Motor neuron (in vitro differentiated cells): ENCODE measurements at regions not wholly inside any gene's neighbourhood (a gene's known extent, or its start where the extent isn't known, plus 50 kb on each side); places are given as distances from the start of the nearest gene placed in this dataset.

Experiments used
- ATAC-seq, 8 experiments: fragments of 200-7000 bp; cut with Tn5 transposase; replicated peaks in 6 of 8; 2 replicates each; pipeline ENCODE4 v1.8.0; 2021; ENCODE audit warnings: mild to moderate bottlenecking in 8 of 8, moderate library complexity in 8 of 8
- H3K27ac ChIP-seq, 2 donors: fragments of 250-450 bp; sonication (Bioruptor Pico); 2 replicates each; pipeline ENCODE4 v1.9.0; 2021; ENCODE audit warnings: antibody characterized with exemption in 2 of 2, mild to moderate bottlenecking in 2 of 2, moderate library complexity in 1 of 2
- H3K4me1 ChIP-seq, 2 donors: fragments of 250-450 bp; sonication (Bioruptor Pico); replicated peaks in 1 of 2; 2 replicates each; pipeline ENCODE4 v1.6.1; 2021; ENCODE audit warnings: antibody characterized with exemption in 2 of 2, mild to moderate bottlenecking in 2 of 2, moderate library complexity in 1 of 2
- H3K4me3 ChIP-seq, 5 donors: fragments of 250-450 bp; sonication (Bioruptor Pico); 2 replicates each; pipeline ENCODE4 v1.9.0; 2021; ENCODE audit warnings: antibody characterized with exemption in 5 of 5, mild to moderate bottlenecking in 5 of 5, moderate library complexity in 4 of 5
- WGBS, 10 experiments: fragments of 450-650 bp; shearing (Covaris generic); methylation state at CpG; one replicate each; pipeline ENCODE4 v1.0.0; 2022; 5-methylcytosine and 5-hydroxymethylcytosine counted together
- in situ Hi-C, 9 experiments: fragments of 400-800 bp; cut with MboI; loops; one replicate each; pipeline ENCODE4 v1.15.0; 2021; ENCODE audit warnings: low sequenced_read_pairs in 9 of 9, low pct_unique_long_range_greater_than_20kb in 2 of 9; ENCODE audit not compliant: unreplicated experiment in 9 of 9

DNA sequence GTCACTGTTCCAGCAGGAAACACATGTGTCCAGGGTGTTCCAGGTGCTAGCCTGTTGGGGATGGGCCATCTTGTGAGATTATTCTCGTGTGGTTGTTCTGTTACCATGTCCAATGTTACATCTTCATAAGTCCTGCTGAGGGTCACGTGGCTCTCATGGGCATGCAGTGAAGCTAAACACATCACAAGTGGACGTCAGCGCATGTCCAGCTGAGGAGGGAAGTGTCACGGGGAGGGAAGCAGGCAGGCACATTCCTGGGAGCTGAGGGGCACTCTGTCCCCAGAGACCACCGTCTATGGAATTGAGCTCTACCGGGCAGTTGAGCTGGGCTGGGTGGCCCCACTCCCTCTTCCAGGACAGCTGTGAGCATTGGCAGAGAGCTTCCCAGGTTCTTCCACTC is 155.3 kb upstream of the TWIST2 start:
- in situ Hi-C loops = no loop called here
- no peak for ATAC-seq
- no peak overlapping the region for H3K4me3 ChIP-seq
- no peak overlapping the region for H3K27ac ChIP-seq
- 60 to 100% (median 83%) methylated on average over 1 to 3 of the region's 7 CpGs; no CpG with 5 or more reads in 5 of the 10 experiments for WGBS, 10 experiments
- H3K4me1 ChIP-seq = no peaks in the 10 kb centered on the region

DNA sequence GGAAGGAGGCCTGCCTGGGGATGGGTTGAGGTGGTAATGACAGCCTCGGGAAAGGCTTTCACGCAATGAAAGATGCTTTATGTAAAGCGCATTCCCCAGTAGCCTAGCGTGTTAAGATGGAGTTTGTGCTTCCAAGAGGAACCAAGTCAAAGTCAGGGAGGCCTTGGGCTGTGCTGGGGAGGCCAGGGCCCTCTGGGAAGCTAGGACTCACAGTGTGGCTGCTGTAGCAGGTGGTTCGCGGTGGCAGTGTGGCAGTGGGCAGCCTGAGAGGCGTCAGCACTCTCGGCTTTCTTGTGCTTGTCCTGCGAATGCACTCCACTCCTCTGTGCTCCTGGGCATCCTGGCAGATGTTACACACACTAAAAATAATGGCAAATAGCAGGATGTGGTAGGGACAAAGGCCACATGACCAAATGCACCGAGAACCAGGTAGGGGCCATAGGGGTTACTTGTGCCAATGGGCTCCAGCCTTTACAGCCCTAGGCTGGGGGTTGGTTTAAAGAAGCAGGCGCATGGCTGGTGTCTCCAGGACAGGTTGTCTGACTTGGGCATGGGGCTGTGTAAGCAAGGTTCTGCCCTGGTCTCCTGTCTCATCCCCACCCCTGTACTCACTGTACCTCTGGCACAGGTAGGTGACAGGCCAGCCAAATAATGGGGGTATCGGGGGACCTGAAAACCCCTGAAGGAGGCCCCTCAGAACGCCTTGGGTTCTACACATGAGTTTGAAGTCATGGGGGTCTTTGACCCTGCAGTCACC is 154.4 kb upstream of the TWIST2 start:
- WGBS, 10 experiments = 60 to 100% (median 90%) methylated on average over 1 to 5 of the region's 13 CpGs; no CpG with 5 or more reads in 2 of the 10 experiments
- ATAC-seq = no peak
- in situ Hi-C loops = no loop called here
- Histone ChIP-seq H3K27ac (no peak overlapping the region), H3K4me1 (no peaks in the 10 kb centered on the region), H3K4me3 (no peak overlapping the region)

DNA sequence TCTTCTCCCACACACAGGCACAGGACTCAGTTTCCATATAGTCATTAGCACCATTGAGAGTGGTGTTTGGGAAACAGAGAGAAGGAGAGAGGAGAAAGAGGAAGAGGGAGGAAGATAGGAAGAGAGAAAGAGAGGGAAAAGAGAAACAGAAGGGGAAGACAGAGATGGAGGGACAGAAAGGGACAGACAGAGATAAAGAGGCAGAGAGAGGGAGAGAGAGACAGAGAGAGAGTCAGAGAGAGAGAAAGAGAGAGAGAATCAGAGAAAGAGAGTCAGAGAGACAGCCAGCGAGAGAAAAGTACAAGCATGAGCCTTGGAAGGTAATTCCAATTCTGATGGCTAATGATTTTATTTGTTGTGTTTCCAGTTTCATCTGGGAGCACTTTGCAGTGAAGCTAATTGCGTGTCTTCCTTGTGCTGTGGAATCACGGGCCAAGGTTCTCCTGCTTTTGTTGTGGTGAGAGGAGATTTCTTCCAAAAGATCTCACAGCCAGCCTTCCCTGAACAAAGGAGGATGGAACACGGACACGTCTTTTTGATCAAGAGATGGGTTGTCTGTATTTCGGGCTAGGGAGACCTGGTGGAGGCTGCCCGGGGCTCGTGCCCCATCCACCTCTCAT is 153.6 kb upstream of the TWIST2 start:
- H3K4me3 ChIP-seq = no peak overlapping the region
- in situ Hi-C loops = no loop called here
- WGBS, 10 experiments = 70 to 97% (median 87%) methylated on average over 2 to 8 of the region's 8 CpGs; no CpG with 5 or more reads in 1 of the 10 experiments
- H3K27ac ChIP-seq = no peak overlapping the region
- no peak for ATAC-seq
- no peaks in the 10 kb centered on the region for H3K4me1 ChIP-seq

DNA sequence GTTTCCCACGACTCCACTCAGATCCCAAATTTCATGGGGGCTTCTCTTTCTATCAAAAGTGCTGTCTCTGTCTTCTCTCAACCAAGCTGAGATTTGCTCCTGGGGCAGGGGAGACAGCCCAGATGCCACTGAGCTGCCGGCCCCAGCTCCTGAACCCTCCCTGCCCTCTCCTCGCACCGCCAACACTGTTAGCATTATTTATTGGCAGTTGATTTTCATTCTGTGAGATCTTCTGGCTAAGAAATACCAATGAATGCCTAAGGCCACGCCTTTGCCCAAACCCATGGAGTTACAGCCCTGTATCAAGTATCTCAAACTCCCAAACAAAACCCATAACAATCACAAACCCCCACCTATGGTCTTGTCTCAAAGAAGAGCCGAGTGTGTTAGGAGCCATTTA is 153.0 kb upstream of the TWIST2 start:
- 8 to 94% (median 60%) methylated on average over 1 to 6 of the region's 6 CpGs; no CpG with 5 or more reads in 3 of the 10 experiments for WGBS, 10 experiments
- Histone ChIP-seq H3K4me3 (no peak overlapping the region), H3K4me1 (no peaks in the 10 kb centered on the region), H3K27ac (no peak overlapping the region)
- peak in 3 of 8 experiments; percentile 72 to 81 (median 79) for ATAC-seq
- in situ Hi-C loops = no loop called here

DNA sequence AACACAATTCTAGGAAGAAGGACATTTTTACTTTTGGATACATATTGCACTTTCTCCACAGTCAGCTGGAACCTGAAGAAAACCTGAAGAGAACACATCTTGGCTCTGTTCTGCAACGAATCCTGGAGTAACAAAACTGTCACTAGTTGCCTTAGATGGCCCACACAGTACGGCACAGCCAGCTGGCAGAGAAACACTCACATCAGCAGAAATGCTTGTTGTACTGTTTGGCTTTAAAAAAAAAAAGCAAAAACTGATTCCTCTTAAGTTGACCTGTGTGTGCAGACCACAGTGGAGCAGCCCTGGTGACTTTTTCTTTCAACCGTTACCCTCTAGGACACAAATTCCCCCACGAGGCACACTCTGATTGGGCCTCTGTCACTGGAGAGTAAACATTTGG is 152.3 kb upstream of the TWIST2 start:
- in situ Hi-C loops = no loop called here

DNA sequence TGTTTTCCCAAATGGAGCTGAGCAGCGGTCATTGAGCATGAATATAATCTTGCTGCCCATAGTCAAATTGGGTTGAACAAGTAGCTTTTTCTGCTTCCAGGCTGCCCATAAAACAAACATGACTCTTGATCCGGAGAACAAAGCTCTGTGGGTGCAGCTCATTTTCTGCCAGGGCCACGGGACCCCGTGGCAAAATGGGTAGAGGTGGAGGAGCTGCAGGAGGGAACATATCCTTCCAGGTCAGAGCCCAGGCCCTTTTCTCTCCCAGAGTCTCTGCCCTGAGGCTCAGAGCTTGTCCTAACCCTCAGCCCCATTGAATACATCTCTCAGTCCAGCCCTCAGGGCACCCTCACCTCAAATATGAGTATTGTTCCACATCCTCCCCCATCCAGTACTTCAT is 151.6 kb upstream of the TWIST2 start:
- WGBS, 10 experiments = 14 to 100% (median 76%) methylated on average over 1 to 3 of the region's 4 CpGs; no CpG with 5 or more reads in 5 of the 10 experiments
- Histone ChIP-seq H3K4me3 (no peak overlapping the region), H3K4me1 (no peaks in the 10 kb centered on the region), H3K27ac (no peak overlapping the region)
- in situ Hi-C loops = no loop called here
- no peak for ATAC-seq

More for the DNA sequence above, 152.3 kb upstream of the TWIST2 start:
- WGBS, 10 experiments = 7 to 75% (median 60%) methylated on average over 2 to 4 of the region's 4 CpGs; no CpG with 5 or more reads in 3 of the 10 experiments
- ATAC-seq = peak in 1 of 8 experiments; percentile 3
- Histone ChIP-seq H3K4me1 (no peaks in the 10 kb centered on the region), H3K27ac (no peak overlapping the region), H3K4me3 (no peak overlapping the region)

DNA sequence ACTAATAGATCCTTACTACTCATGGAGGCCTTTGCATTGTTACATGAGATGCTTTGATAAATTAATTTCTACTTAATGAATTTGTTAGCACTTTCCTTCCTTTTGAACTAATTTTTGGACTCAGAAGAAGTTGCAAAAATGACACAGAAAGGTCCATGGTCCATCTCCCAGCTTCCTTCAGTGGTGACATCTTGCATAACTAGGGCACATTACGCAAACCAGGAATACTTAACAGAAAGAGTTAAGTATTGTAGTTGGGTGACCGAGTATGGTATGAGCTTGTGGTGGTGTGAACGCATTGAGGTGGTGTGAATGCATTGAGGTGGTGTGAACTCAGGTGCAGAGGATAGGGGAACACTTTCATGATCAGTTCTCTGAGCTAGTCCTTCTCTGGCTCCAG is 151.1 kb upstream of the TWIST2 start:
- ATAC-seq = no peak
- WGBS, 10 experiments = 60 to 100% (median 95%) methylated on average over 1 to 3 of the region's 3 CpGs; no CpG with 5 or more reads in 2 of the 10 experiments
- H3K4me1 ChIP-seq = no peaks in the 10 kb centered on the region
- no peak overlapping the region for H3K4me3 ChIP-seq
- in situ Hi-C loops = no loop called here
- H3K27ac ChIP-seq = no peak overlapping the region

DNA sequence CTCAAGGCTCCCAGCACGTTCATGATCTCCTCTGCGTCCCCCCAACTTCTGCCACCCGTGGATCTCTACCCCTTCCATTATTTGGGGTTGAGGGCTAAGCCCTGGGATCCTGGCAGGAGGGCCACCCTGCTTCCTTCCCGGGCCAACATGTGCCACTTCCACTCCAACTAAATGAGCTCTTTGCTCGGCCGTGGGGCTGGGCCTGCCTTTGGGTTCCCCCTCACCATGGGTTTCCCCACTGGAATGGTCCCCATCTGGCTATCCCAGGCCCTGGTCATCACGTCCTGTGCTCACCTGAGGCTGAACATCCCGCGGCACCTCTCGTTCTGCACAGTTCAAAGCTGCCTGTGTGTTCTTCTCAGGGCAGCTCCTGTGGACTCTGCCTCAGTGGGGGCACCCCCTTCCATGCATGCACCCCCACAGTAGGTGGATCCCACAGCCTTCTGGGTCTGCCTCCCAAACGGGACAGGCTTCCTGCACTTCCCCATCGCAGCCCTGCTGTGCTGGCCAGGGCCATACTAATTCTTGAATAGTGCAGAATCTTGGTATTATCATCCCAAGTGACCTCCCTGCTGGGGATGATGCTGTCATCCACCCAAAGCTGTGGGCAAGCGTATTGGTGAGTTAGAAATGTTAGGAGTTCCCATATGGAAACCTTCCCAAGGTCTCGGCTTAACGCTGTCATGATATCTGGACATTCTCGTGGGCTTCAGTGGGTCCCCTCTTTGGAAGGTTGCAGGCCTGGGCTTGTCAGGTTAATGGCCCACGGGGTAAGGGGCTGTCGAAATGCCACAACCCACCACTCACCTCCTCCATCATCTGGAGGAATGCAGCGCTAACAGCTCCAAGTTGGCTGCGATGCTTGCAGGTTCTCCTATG is 150.5 kb upstream of the TWIST2 start:
- 69 to 100% (median 89%) methylated on average over 2 to 15 of the region's 20 CpGs; no CpG with 5 or more reads in 2 of the 10 experiments for WGBS, 10 experiments
- no peak for ATAC-seq
- Histone ChIP-seq H3K4me1 (no peaks in the 10 kb centered on the region), H3K4me3 (no peak overlapping the region), H3K27ac (no peak overlapping the region)
- in situ Hi-C loops = no loop called here

DNA sequence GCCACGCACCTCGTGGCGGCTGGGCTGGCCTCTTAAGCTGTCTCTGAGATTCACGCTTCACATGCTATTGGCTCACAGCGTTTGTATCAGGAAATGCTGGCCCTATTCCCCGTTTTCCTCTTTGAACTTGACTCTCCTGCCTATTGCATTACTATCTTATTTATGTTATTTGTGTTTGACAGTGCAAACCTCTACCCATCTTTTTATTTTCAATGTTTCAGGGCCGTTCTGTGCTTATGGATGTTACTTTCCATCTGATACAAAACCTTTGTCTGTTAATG is 149.9 kb upstream of the TWIST2 start:
- 0 to 93% (median 68%) methylated on average over 1 to 7 of the region's 7 CpGs; no CpG with 5 or more reads in 1 of the 10 experiments for WGBS, 10 experiments
- Histone ChIP-seq H3K4me1 (no peaks in the 10 kb centered on the region), H3K4me3 (no peak overlapping the region), H3K27ac (no peak overlapping the region)
- in situ Hi-C loops = no loop called here
- no peak for ATAC-seq

DNA sequence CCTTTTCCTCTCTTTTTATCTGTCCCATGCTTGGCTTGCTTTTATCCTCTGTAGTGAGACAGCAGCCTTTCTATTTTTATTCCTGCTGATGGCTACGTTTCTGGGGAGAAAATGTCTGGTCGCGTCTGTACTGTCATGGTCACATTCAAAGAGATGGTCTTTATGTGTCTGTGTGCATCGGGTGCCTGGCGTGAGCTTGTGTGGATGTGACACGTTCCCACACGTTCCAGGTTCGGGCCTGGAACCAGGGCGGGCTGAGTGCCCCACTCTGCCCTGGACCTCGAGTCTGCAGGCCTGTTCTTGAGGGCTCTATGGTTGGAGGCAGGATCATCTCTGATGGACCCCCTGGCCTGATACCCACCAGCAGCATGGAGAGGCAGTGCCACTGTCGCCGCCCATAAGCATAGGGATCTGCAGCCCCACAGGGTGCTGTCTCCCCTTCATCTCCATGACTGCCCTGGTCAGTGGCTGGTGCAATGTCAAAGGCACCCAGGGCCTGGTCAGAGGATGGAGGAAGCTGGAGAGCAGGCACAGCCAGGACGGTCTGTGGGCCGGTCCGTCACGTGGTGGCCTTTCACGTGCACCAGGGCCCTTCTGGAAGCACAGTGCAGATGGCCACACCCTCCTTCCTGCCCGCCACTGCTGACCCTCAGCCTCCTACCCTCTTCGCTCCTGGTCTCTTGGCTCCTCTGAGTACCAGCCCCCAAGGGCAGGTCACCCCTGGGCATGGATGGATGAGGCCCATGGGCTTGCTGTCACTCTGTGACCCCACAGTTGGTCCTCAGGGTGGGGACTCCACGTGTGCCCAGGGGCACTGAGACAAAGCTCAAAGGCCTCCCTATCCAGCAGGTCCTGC is 149.2 kb upstream of the TWIST2 start:
- 67 to 100% (median 85%) methylated on average over 1 to 10 of the region's 20 CpGs; no CpG with 5 or more reads in 1 of the 10 experiments for WGBS, 10 experiments
- H3K4me3 ChIP-seq = no peak overlapping the region
- in situ Hi-C loops = no loop called here
- H3K27ac ChIP-seq = no peak overlapping the region
- no peak for ATAC-seq
- no peaks in the 10 kb centered on the region for H3K4me1 ChIP-seq

DNA sequence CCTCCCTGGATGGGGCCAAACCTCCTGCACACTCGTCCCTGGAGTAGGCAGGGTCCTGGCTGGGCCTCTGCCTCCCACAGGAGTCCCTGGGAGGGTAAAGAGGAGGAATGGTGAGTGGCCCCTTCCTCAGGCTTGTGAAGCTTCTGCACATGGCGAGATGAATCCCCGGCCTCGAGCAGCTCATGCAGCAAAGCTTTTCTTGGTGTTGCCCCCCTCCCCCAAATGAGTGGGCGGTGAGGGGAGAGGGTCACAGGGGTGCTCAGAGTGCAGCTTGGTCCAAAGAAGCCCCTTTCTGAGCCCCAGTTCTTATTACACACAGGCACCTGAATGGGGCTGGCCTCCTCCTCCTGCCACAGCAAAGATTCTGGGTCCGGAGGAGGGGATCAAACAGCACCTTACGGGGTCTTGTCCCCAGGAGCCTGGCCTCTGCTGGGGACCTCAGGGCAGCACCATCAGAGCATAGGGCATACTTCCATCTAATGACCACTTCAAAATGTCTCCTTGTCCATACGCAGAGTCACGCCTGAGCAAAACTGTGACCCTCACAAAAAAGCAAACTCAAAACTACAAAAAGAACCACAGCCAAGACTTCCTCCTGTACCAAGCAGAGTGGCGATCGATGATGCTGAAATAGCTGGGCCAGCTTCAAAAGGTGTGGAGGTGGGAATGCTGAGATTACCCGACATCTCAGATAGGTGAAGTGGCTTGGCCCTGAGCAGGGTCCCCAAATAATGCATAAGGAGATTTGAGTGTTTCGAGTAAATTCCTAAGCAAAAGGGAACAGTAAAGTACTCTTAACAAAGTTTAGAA is 148.4 kb upstream of the TWIST2 start:
- WGBS, 10 experiments = 40 to 100% (median 88%) methylated on average over 1 to 9 of the region's 13 CpGs; no CpG with 5 or more reads in 2 of the 10 experiments
- ATAC-seq = no peak
- in situ Hi-C loops = no loop called here
- Histone ChIP-seq H3K4me3 (no peak overlapping the region), H3K4me1 (no peaks in the 10 kb centered on the region), H3K27ac (no peak overlapping the region)

DNA sequence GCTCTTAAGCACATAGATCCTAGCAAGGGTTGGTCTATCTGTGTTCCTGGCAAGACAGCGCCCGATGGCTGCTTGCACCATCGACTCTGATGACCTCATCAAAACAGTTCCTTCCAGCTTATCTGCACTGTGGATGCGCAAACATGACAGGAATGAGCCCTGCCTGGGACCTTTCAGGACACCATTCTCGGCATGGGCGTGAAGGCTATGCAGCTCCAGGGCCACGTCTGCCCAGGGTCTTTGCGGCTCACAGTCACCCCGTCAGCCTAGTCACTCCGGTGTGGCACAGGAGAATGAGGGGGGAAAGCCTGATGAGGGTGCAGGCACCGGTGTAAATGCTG is 147.8 kb upstream of the TWIST2 start:
- Histone ChIP-seq H3K4me3 (no peak overlapping the region), H3K27ac (no peak overlapping the region), H3K4me1 (no peaks in the 10 kb centered on the region)
- in situ Hi-C loops = no loop called here
- peak in 4 of 8 experiments; percentile 28 to 88 (median 48) for ATAC-seq
- 50 to 87% (median 80%) methylated on average over 1 to 7 of the region's 11 CpGs; no CpG with 5 or more reads in 5 of the 10 experiments for WGBS, 10 experiments
